ENCODE measurements at regions not wholly inside any gene's neighbourhood (a gene's known extent, or its start where the extent isn't known, plus 50 kb on each side); places are given as distances from the start of the nearest gene placed in this dataset.

DNA sequence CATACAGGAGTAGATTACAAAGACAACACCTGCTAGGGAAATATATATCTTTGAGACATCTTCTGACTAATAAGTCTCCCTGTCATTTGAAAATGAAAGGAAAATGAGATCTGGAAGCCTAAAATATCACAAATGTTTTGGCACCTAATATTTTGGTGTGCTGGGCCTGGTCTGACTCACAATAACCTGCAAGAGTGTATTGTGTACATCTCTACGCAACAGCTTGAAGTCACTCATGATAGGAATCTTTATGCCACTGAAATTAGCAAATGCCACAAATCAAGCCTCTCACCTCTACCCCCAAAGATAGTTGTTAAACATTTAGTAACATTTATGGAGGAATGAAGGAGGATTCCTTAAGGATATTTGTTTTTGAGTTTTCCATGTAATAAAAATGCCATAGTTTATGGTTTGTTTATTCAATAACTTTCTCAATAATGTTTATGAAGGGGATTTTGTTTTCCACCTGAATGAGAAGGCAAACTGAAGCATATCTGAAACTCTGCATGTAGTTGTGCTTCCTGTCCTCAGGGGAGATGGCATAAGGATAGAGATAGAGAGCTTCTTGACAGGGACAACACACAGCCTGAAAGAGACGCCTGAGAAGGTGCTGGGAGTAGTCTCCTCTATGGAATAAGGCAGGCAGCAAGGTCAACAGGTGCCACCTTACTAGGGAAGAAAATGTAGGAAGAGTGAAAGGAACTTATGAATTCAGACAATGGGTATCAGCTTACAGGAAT is 197.4 kb downstream of the AHR start:
- no peak for DNase-seq (ENCODE audit: low read depth, low spot score)
- in situ Hi-C loops (cut with HindIII; ENCODE audit: low sequenced_read_pairs), result no loop called here
- TF ChIP-seq, protein P1, sequence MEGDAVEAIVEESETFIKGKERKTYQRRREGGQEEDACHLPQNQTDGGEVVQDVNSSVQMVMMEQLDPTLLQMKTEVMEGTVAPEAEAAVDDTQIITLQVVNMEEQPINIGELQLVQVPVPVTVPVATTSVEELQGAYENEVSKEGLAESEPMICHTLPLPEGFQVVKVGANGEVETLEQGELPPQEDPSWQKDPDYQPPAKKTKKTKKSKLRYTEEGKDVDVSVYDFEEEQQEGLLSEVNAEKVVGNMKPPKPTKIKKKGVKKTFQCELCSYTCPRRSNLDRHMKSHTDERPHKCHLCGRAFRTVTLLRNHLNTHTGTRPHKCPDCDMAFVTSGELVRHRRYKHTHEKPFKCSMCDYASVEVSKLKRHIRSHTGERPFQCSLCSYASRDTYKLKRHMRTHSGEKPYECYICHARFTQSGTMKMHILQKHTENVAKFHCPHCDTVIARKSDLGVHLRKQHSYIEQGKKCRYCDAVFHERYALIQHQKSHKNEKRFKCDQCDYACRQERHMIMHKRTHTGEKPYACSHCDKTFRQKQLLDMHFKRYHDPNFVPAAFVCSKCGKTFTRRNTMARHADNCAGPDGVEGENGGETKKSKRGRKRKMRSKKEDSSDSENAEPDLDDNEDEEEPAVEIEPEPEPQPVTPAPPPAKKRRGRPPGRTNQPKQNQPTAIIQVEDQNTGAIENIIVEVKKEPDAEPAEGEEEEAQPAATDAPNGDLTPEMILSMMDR (IDR thresholded peaks at IDR 0.05; ENCODE audit: low read depth, low read length), result no peak
- H3K4me3 ChIP-seq (ENCODE audit: low read depth, low read length), result no peak overlapping the region

DNA sequence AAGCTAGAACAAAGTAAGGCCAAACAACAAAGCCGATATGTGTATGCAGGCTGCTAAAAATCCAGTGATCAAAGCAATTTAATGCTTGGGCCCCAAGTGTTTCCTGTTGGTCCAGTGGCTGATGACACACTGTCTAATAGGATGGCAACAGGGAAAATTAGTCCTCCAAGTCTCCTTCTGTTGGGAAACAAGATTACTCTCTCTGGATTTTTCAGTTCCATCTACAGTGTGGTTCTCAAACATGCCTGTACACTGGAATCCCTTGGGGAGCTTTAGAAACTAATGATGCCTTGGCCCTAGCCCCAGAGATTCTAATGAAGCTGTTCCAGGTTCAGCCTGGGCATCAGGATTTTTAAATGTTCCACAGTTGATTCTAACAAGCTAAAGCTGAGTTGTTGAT is 198.7 kb downstream of the AHR start:
- in situ Hi-C loops (cut with HindIII; ENCODE audit: low sequenced_read_pairs), result no loop called here
- no peak overlapping the region for H3K4me3 ChIP-seq (ENCODE audit: low read depth, low read length)
- DNase-seq (ENCODE audit: low read depth, low spot score), result no peak
- TF ChIP-seq, protein P1 (IDR thresholded peaks at IDR 0.05; ENCODE audit: low read depth, low read length), result no peak

DNA sequence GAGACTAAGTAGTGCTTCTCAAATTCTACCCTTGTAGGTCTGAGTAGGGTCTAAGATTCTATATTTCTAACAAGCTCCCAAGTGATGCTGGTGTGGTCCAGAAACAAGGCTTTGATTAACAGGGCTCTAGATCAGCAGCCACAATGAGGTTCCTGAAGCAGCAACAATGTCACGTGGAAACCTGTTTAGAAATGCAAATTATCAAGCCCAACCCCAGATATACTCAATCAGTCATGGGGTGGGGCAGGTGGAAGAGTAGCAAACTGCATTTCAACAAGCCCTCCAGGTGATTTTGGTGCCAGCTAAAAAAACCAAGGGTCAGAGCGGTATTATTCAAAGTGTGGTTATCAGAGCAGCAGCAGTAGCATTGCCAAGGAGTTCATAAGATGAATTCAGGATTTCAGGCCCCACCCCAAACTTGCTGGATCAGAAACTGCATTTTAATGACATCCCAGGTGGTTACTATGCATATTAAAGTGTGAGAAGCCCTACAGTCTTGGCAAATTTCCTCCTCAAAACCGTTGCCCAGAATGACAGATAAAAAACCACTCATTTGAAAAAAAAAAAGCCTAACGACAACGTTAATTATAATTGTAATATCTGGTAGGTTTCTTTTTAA is 199.2 kb downstream of the AHR start:
- in situ Hi-C loops (cut with HindIII; ENCODE audit: low sequenced_read_pairs), result no loop called here
- TF ChIP-seq, protein P1 (IDR thresholded peaks at IDR 0.05; ENCODE audit: low read depth, low read length), result no peak
- H3K4me3 ChIP-seq (ENCODE audit: low read depth, low read length), result no peak overlapping the region
- no peak for DNase-seq (ENCODE audit: low read depth, low spot score)

DNA sequence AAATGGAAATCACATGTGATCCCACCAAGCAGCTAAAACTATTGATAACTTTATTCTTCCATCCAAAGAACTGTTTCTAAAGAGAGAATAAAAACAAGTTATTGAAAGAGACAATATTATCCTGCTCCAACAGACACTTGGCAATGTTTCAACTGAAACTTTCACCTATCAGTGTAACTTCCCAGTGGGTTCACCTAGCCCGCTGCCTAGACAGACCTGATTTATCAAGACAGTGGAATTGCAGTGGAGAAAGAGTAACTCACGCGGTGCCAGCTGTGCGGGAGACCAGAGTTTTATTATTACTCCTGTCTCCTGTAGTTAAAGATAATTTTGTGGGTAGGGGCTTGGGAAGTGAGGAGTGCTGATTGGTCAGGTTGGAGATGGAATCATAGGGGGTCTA is 199.8 kb downstream of the AHR start:
- DNase-seq (ENCODE audit: low read depth, low spot score), result no peak
- TF ChIP-seq, protein P1 (IDR thresholded peaks at IDR 0.05; ENCODE audit: low read depth, low read length), result no peak
- no peak overlapping the region for H3K4me3 ChIP-seq (ENCODE audit: low read depth, low read length)
- in situ Hi-C loops (cut with HindIII; ENCODE audit: low sequenced_read_pairs), result no loop called here

DNA sequence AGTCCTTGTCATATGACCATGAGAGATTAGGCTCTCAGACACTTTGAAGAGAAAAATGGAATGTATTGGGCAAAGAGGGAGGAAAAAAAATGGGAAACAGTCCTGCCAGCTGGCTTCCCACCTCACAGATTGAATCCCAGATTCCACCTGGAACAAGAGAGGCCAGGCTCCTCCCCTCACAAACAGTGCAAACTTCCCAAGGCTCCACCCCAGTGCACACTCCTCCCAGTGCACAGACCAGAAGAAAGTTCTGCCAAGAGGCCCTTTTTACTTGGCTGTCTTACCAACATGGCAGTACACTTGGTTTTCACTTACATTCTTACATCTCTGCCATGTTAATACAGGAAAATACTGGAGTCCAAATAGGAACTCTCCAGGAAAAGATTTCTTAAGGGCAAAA is 202.3 kb downstream of the AHR start:
- TF ChIP-seq, protein P1 (IDR thresholded peaks at IDR 0.05; ENCODE audit: low read depth, low read length), result no peak
- in situ Hi-C loops (cut with HindIII; ENCODE audit: low sequenced_read_pairs), result no loop called here

DNA sequence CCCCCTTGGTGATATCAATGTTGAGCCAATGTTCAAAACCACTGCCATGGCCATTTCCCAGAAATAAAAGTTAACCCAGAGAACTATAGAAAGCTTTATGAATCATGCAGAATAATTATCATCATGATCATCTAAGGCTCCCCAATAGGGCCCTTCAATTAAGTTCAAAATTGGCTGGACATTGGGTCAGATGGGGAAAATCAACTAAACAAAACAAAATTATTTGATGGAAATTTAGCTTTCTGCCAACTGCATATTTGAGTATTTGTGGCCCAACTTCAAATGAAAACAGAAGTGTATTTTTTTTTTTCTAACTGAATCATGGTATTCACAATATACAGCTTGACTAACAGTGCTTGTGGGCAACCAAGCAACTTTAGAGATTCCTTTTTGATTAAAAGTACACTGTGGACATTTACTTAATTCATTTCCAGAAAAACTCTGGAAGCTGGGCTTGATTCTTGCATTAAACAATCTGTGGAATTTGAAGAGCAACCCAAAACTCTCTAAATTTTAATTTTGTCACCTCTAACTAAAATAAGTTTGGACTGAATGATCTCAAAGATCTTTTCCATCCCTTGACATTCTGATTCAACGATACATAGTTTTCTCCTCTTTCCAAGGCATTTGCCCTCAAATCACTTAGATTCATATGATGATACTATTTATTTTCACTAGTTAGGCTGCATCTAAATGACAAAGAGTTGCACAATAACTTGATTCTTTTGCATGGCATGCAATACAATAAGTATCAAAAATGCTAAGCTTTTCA is 203.2 kb downstream of the AHR start:
- TF ChIP-seq, protein P1 (IDR thresholded peaks at IDR 0.05; ENCODE audit: low read depth, low read length), result no peak
- no peak overlapping the region for H3K4me3 ChIP-seq (ENCODE audit: low read depth, low read length)
- in situ Hi-C loops (cut with HindIII; ENCODE audit: low sequenced_read_pairs), result no loop called here
- DNase-seq (ENCODE audit: low read depth, low spot score), result peak; percentile 67

More for the DNA sequence above, 202.3 kb downstream of the AHR start:
- no peak for DNase-seq (ENCODE audit: low read depth, low spot score)
- no peak overlapping the region for H3K4me3 ChIP-seq (ENCODE audit: low read depth, low read length)

All from astrocyte of the spinal cord (primary cell).